ENCODE measurements at regions not wholly inside any gene's neighbourhood (a gene's known extent, or its start where the extent isn't known, plus 50 kb on each side); places are given as distances from the start of the nearest gene placed in this dataset.

- Histone ChIP-seq H3K4me3 (ENCODE audit: low read depth, low read length) (no peak overlapping the region), H3K36me3 (replicated peaks) (no peaks in the 10 kb centered on the region), H3K27me3 (replicated peaks) (no peaks in the 10 kb centered on the region), H3K27ac (no peak overlapping the region)
- in situ Hi-C loops (cut with HindIII; ENCODE audit: low pct_ligation_motif_present, low sequenced_read_pairs): no loop called here
- TF ChIP-seq CTCF (IDR thresholded peaks at IDR 0.05; ENCODE audit: low read depth, low read length, missing control alignments): no peak
- DNase-seq: no peak
Observed at GRCh38 chr4:75232546-75232945, 281.7 kb downstream of the RCHY1 start.

GRCh38 chr4:75229806-75230570, 284.2 kb downstream of the RCHY1 start:
- no peak for TF ChIP-seq CTCF (IDR thresholded peaks at IDR 0.05; ENCODE audit: low read depth, low read length, missing control alignments)
- in situ Hi-C loops (cut with HindIII; ENCODE audit: low pct_ligation_motif_present, low sequenced_read_pairs): no loop called here
- no peaks in the 10 kb centered on the region for H3K36me3 ChIP-seq (replicated peaks)
- H3K27ac ChIP-seq: no peak overlapping the region
- no peak for DNase-seq
- H3K4me3 ChIP-seq (ENCODE audit: low read depth, low read length): no peak overlapping the region
- H3K27me3 ChIP-seq (replicated peaks): no peaks in the 10 kb centered on the region

- H3K4me3 ChIP-seq (ENCODE audit: low read depth, low read length): no peak overlapping the region
- TF ChIP-seq CTCF (IDR thresholded peaks at IDR 0.05; ENCODE audit: low read depth, low read length, missing control alignments): no peak
Observed at GRCh38 chr4:75213480-75213879, 280.6 kb downstream of the PARM1 start.

GRCh38 chr4:75211422-75211821, 278.5 kb downstream of the PARM1 start:
- no peak overlapping the region for H3K27ac ChIP-seq
- H3K27me3 ChIP-seq (replicated peaks): no peaks in the 10 kb centered on the region
- TF ChIP-seq CTCF (IDR thresholded peaks at IDR 0.05; ENCODE audit: low read depth, low read length, missing control alignments): no peak
- no peak overlapping the region for H3K4me3 ChIP-seq (ENCODE audit: low read depth, low read length)
- in situ Hi-C loops (cut with HindIII; ENCODE audit: low pct_ligation_motif_present, low sequenced_read_pairs): no loop called here
- no peaks in the 10 kb centered on the region for H3K36me3 ChIP-seq (replicated peaks)
- no peak for DNase-seq

More at GRCh38 chr4:75213480-75213879, 280.6 kb downstream of the PARM1 start:
- Histone ChIP-seq H3K27me3 (replicated peaks) (no peaks in the 10 kb centered on the region), H3K27ac (no peak overlapping the region), H3K36me3 (replicated peaks) (no peaks in the 10 kb centered on the region)
- DNase-seq: no peak
- in situ Hi-C loops (cut with HindIII; ENCODE audit: low pct_ligation_motif_present, low sequenced_read_pairs): no loop called here

GRCh38 chr4:75207902-75208301, 275.0 kb downstream of the PARM1 start:
- DNase-seq: no peak
- no peak overlapping the region for H3K27ac ChIP-seq
- no peak overlapping the region for H3K4me3 ChIP-seq (ENCODE audit: low read depth, low read length)
- no peak for TF ChIP-seq CTCF (IDR thresholded peaks at IDR 0.05; ENCODE audit: low read depth, low read length, missing control alignments)
- no peaks in the 10 kb centered on the region for H3K36me3 ChIP-seq (replicated peaks)
- in situ Hi-C loops (cut with HindIII; ENCODE audit: low pct_ligation_motif_present, low sequenced_read_pairs): no loop called here
- H3K27me3 ChIP-seq (replicated peaks): no peaks in the 10 kb centered on the region

GRCh38 chr4:75195111-75195510, 262.2 kb downstream of the PARM1 start:
- Histone ChIP-seq H3K4me3 (ENCODE audit: low read depth, low read length) (no peak overlapping the region), H3K27me3 (replicated peaks) (no peaks in the 10 kb centered on the region), H3K36me3 (replicated peaks) (no peaks in the 10 kb centered on the region), H3K27ac (no peak overlapping the region)
- in situ Hi-C loops (cut with HindIII; ENCODE audit: low pct_ligation_motif_present, low sequenced_read_pairs): no loop called here
- DNase-seq: no peak
- no peak for TF ChIP-seq CTCF (IDR thresholded peaks at IDR 0.05; ENCODE audit: low read depth, low read length, missing control alignments)

All from brain microvascular endothelial cell (primary cell).